HG02610 (cell line): ENCODE measurements at regions not wholly inside any gene's neighbourhood (a gene's known extent, or its start where the extent isn't known, plus 50 kb on each side); places are given as distances from the start of the nearest gene placed in this dataset.
A peak's percentile ranks its signal among the peaks of the same experiment; 100 is the strongest.
"Not testable (repeated sequence)": the region's sequence is repeated elsewhere in the genome, so short reads cannot be mapped to it uniquely, and the experiment has no call there.

Experiments
- ATAC-seq: cut with Tn5 transposase; IDR thresholded peaks from one replicate; pipeline ENCODE4 v1.9.1; 2021; ENCODE audit warnings: mild to moderate bottlenecking, moderate library complexity; ENCODE audit not compliant: unreplicated experiment

DNA sequence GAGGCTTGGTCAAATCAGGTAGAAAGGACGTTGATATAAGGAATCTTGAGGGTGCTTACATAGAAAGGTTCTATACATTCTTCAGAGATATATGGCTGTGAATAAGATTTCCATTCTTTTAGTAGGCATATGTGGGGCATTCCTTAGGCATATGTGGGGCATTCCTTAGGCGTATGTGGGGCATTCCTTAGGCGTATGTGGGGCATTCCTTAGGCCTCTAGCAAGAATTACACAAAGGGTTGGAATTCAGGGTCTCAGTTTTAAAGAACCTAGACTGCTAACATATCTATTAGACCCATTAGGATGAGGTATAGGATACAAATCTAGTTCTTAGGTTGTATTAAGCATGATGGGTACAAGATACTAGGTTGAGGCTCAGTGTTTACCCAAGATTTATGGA lies 607.8 kb downstream of the SI start:
- ATAC-seq: no peak

DNA sequence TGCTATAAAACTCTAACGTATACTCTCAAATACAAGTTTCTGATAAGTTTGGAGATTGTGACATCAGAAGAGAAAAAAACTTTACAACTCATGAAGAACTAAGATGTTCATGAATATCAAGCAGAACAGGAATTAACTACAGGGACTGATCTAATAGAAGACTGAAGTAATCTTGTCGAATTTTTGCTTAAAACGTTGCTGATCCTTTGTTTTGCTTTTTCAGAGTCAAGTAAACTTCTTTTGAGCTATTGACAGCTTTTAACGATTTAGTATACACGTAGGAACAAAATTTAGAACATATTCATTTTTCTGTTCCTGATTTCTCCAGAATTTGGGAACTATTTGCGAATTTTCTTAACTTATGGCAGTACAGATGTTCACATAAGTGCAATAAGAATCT lies 610.2 kb downstream of the SI start:
- no peak for ATAC-seq

DNA sequence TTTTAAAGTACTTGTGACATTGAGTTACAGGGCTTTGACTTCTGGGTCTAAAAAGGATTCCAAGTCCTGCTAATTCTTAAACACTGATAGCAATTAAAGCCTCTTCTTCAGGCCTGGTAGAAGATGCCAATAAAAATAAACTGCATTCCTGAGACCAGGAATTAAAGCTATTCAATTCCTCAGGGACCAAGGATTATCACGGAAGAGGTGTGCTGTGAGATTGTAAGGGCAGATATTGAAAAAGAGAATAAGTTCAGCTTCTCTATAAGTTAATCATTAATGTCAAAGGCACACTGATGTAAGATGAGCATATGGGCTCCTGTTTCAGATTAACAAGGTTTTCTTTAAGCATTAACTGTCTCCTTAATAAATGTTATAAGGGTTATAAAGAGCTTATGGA lies 611.3 kb downstream of the SI start:
- no peak for ATAC-seq

DNA sequence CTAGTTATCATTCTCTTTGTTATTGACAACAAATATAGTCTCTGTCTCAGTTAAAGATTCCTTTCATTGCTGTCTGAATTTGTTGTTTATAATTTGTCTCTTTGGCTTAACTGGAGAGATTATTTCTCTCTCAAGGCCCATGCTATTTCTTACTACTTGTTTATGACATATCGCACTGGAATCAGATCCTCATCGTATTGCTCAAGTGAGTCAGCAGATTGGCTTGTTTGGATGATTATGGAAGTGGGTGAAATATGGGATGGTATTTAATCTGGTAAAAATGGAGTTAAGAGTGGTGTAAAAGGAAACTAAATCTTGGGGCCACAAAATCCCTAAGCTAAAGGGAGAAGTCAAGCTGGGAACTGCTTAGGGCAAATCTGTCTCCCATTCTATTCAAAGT lies 613.1 kb downstream of the SI start:
- no peak for ATAC-seq

DNA sequence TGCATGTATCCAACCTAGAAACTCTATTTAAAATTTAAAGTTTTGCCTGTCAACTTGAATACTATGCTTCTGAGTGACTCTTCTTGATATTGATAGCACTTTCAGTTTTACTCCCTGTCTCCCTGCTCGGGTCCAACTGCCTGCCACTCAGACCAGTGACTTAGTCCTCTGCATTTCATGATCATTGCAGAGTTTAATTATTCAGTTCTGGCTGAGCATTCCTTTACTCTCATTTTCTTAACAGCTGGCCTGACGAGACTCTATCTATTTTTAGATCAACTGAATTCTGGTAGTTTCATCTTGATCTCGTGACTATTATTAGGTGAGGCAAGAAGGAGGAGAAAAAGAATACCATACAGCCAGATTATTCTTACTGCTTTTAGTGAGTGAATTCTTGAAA lies 617.4 kb downstream of the SI start:
- ATAC-seq: peak; percentile 87

DNA sequence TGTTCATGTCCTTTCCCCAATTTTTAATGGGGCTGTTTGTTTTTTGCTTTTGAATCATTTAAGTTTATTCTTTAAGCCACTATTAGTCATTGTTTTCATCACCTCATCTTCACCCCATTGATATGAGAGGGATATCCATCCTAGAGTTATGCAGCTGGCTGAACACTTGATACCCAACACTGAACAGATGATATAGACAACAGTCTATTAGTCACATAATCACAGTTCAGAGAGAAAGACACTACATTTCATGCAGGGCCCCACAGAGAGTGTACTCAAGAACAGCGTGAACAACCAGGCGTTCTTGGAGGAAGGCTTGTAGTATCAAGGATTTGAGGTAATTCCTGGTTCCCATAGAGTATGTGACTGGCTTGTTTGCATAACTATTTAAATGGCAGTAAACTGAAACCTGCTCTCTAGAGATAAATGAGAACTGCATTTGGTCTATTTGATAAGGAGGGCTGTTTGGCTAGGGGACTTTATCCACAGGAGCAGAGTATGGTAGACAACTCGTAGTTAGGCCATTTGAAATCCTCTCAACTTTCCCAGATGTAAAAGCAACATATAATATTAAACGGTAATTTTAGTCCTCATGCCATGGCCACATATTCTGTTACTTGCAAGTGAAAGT lies 618.7 kb downstream of the SI start:
- no peak for ATAC-seq

DNA sequence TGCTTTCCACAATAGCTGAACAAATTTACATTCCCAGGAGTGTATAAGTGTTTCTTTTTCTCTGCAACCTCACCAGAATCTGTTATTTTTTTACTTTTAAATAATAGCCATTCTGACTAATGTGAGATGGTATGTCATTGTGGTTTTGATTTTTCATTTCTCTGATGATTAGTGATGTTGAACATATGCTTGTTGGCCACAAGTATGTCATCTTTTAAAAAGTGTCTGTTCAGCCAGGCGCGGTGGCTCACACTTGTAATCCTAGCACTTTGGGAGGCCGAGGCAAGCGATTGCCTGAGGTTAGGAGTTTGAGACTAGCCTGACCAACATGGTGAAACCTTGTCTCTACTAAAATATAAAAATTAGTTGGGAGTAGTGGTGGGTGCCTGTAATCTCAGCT lies 619.3 kb downstream of the SI start:
- no peak for ATAC-seq

DNA sequence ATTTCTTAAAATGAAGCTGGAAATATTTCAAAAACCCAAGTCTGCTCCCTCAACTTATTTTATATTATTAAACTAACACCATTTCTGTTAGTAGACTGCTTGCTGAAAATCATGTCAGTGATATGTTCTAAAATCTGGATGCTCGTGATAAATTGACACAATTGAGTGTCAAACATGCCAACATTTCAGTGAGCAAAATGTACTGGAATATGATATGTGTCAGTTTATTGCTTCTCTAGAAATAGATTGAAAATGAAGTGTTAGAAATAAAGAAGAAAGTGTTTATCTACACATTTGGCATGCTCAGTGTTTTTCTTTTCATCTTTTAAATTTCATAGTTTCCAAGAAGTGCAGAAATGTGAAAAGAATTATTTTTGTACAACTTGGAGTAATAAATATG lies 624.6 kb downstream of the SI start:
- ATAC-seq: no peak

DNA sequence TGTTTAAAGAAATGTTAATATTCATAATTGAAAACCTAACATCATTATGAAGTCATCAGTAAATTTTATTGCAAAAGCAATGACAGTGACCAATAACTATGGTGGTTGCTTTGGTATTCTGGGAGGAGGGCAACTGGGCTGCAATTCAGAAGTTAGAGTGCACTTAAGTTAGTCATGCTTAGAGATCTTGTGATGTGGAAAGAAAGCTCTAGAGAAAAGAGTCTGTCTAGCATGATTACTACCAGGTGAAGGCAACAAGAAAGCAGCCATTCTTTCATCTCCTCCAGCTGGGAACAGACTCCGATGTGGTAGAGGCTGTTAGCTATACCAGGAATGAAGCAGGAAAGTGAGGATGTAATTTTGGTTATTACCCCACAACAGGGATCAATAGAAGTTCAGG lies 625.6 kb downstream of the SI start:
- ATAC-seq: no peak

DNA sequence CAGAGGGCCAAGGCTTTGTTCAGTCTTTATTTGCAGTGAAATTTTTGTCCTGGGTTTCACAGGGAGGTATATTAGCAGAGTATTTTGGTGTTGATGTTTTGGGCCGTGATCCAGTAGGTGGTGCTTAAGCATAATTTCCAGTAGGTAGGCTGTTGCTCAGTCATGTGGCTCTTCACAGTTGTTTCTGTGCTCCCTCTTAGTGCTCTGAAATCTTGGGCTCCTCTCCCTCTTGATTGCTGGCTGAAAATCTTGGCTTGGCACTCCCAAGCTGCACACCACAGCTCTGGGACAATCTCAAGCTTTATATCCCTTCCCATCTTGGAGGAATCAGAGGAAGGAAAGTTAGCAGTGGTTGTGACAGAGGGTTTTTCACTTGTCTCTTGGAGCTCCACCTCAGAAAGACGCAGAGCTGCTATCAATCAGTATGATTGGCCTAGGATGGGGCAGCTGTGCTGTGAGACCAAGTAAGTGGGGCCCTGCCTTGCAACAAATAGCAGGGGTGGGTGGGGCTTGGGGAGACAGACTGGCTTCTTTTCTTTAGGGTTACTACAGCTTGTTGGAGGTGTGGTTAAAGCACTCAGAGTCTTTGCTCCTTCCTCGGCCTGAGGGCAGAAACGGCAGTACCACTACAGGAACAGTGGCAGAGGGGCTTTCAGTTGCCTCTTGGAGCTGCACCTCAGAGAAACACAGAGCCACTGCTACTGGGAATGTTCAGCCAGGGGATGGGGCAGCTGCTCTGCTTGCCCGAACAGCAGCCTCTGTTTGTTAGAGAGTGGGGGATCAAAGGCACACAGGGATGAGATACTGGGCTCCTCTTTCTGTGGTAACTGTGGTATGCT lies 627.0 kb downstream of the SI start:
- no peak for ATAC-seq

DNA sequence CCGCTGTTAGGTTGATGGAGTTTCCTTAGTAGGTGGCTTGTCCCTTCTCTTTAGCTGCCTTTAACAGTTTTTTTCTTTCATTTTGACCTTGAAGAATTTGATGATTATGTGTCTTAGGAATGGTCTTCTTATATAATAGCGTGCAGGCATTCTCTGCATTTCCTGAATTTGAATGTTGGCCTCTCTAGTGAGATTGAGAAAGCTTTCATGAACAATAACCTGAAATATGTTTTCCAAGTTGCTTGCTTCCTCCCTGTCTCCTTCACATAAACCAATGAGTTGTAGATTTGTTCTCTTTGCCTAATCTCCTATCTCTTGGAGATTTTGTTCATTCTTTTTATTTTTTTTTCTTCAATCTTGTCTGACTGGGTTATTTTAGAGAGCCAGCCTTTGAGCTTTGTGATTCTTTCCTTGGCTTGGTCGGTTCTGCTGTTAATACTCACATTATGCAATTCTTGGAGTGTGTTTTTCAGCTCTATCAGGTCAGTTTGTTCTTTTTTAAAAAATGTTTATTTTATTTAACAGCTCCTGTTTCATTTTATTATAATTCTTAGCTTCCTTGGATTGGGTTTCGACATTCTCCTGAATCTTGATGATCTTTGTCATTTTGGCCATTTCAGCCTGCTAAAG lies 627.9 kb downstream of the SI start:
- no peak for ATAC-seq

DNA sequence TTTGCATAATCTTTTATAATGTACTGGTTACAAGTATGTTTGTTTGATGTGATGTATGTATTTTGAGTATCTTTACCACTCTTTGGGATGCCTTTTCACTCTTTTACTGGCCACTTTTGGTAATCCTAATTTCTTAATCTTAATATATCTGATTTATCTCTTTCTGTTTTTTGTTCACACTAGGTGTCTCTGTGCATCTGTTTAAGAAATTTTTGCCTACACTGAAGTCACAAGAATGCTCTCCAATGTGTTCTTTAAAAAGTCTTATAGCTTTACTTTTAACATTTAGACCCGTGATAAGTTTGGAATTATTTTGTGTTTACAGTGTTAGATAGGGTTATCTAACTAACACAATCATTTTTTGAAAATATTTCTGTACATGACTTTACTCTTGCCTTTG lies 659.1 kb downstream of the SI start:
- no peak for ATAC-seq

DNA sequence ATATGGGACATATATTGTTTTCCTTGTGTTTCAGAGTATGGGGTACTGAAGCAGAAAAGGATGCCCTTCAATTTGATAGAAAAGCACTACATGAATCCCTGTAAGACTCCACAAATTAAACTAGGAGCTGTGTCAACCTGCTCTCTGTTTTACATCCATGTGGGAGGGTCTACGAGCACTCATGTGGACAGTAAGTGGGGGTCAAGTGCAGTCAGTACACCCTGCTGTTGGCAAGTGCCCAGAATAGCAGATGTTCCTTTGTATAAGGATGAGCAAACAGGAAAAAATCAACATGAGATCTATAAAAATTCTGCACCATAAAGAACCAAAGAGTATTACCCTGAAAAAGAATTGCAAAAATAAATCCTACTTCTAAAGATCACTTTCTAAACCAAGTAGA lies 659.9 kb downstream of the SI start:
- ATAC-seq: no peak

DNA sequence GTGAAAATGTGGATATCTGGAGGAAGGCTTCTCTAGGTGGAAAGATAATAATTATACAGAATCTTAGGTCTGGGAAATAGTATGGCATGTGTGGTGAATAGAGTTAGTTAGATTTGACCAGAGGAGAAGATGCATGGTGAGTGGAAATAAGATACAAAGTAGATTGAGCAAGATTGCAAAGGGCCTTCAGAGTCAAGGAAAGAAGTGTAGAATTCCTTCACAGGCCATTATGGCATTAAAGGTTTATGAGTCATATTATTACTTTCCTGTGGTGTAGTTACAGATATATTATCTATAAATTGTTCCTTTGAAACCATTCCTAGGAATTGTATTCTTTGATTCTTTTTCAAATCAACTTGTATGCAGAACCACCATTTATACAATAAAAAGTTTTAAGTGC lies 660.3 kb downstream of the SI start:
- ATAC-seq: no peak

DNA sequence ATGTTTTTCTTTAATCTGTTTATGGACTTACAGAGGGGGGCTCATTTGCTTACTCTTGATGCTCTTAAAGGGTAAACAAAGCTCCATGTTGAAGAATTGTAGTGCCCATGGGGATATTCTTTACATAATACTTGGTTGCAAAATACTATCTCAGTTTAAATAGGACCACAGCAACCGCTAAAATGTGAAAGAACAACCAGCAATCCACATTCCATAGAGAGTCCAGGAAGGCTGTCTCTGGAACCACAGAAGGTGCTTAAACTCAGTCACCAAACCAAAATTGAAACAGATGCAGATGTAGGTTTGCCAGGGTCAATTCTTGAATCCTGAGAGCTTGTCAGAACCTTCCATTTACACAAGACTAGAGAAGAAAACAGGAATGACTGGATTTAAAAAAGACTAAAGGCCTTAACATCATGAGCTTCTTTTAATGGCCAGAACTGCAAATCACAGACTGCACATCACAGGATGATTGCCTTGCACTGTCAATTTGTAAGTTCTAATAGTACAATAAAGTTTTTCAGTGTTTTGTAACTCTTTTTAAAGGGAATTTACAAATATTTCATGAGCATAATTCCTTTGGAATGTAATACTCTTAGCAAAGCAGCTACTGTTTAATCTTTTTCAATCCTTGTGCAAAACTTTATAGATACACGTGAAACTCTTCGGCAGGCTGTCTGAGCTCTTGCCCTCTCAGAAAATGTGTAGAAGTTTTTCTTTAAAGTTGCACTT lies 661.6 kb downstream of the SI start:
- no peak for ATAC-seq

DNA sequence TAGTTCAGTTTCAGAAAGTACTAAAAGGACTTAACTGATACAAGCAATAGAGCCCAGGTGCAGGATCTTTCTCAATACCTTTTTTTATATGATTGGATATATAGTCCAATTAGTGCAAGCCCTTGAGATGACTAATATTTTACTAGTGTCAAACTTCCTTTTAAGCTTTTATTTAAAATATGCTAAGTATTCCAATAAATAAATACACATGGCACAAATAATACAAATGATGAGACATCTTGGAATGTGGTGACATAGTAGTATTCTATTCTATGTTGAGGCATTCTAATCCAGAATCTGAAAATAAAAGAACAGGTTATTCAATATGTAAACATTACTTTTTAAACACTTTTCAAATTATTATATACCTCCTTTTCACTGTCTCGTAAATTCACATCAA lies 670.0 kb downstream of the SI start:
- ATAC-seq: no peak

DNA sequence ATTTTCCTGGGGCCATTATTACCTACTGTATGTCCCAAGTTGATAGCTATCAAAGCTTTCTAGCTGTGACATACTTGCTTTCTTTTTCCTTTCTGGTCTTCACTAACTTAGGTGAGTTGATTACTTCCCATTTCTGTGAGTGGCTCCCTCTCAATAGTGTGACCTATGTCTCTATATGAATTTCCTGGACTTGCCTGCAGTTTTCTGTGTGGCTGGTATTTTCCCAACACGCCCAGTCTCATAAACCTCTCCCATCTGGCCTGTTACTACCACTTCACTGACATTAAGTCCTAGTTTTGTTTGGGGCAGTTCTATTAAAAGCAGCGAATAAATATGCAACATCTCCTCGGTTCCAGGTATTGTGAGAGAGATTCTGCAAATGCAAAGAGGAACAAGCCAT lies 671.2 kb downstream of the SI start:
- no peak for ATAC-seq

DNA sequence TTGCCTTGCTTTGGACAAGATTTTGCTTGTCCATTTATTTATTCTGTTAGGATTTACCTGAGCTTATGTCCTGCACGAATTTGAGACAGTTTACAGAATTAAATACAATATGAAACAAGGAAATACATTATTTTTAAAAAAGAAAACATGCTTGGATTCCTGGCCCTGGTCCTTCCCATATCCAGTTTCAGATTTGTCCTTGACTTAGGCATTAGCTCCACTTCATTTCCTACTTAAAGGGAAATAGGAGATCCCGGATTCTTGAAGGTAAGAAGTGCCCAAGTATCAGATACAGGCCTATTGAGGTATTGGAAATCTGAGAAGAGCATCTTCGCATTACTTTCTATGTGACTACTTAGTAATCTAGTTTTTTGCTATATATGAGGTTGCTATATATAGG lies 672.0 kb downstream of the SI start:
- no peak for ATAC-seq

DNA sequence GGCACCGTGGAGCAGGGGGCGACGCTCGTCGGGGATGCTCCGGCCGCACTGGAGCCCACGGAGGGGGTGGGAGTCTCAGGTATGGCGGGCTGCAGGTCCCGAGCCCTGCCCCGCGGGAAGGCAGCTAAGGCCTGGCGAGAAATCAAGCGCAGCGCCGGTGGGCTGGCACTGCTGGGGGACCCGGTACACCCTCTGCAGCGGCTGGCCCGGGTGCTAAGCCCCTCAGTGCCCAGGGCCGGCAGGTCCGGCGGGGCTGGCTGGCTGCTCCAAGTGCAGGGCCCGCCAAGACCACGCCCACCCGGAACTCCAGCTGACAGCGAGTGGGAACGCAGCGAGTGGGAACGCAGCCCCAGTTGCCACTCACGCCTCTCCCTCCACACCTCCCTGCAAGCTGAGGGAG lies 676.4 kb downstream of the SI start:
- ATAC-seq: no peak

DNA sequence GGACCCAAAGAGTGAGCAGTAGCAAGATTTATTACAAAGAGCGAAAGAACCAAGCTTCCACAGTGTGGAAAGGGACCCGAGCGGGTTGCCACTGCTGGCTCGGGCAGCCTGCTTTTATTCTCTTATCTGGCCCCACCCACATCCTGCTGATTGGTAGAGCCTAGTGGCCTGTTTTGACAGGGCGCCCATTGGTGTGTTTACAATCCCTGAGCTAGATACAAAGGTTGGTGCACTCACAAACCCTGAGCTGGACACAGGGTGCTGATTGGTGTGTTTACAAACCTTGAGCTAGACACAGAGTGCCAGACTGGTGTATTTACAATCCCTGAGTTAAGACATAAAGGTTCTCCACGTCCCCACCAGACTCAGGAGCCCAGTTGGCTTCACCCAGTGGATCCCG lies 676.9 kb downstream of the SI start:
- not testable (repeated sequence) for ATAC-seq

DNA sequence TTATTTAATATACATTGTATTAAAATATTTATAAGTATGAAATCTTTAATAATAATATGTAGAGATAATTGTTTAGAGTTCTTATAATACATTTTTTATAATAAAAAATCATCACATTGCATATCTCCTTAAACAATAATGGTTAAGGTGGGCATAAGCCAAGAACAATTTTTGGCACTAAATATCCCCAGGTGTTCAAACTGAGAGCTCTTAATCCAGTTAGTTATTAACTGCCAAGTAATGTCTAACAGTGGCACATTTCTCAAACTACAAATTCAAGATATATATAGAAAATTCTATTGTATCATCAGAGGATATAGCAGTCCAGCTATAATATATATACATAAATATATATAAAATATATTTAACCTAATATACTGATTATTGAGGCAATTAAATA lies 680.8 kb downstream of the SI start:
- no peak for ATAC-seq

DNA sequence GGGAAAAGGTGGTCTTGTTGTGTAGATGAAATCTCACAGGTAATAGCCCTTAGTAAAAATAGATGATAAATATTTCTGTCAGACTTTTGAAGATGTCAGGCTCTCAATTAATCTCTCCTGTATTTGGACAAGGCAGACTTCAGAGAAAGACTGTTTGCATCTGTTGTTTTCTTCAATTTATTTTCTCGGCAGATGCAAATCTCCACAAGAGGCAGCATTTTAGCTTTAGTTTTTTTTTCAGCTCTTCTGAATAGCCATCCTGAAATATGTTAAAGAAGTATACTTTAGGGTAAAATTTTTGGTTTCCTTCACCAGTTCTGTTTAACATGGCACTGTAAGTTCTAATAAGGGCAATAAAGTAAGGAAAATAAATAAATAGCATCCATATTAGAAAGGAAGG lies 685.1 kb downstream of the SI start:
- ATAC-seq: no peak
